ENCODE measurements at regions not wholly inside any gene's neighbourhood (a gene's known extent, or its start where the extent isn't known, plus 50 kb on each side); places are given as distances from the start of the nearest gene placed in this dataset.
"Not testable (repeated sequence)": the region's sequence is repeated elsewhere in the genome, so short reads cannot be mapped to it uniquely, and the experiment has no call there.

GRCh38 chr3:110023022-110023421, 685.7 kb upstream of the DPPA4 start:
- H3K4me1 Mint-ChIP-seq; DNase-seq; H3K36me3 Mint-ChIP-seq; ATAC-seq (ENCODE audit: low read depth in 2 of 2); H3K27me3 Mint-ChIP-seq; H3K27ac Mint-ChIP-seq; H3K4me3 Mint-ChIP-seq: not testable (repeated sequence)
- H3K9me3 Mint-ChIP-seq, result peaks cover 0 to 12% (median 6%) of the 10 kb centered on the region in 7 donors

- H3K27ac Mint-ChIP-seq, result no peak overlapping the region
- peaks cover 0 to 12% (median 5%) of the 10 kb centered on the region in 7 donors for H3K9me3 Mint-ChIP-seq
- no peaks in the 10 kb centered on the region for H3K4me1 Mint-ChIP-seq
- no peak overlapping the region for H3K4me3 Mint-ChIP-seq
- ATAC-seq (ENCODE audit: low read depth in 2 of 2), result no peak
- no peaks in the 10 kb centered on the region for H3K27me3 Mint-ChIP-seq
- no peaks in the 10 kb centered on the region for H3K36me3 Mint-ChIP-seq
- DNase-seq, result no peak
Measured at GRCh38 chr3:110026421-110026820, 689.1 kb upstream of the DPPA4 start.

- no peaks in the 10 kb centered on the region for H3K4me1 Mint-ChIP-seq
- no peak for ATAC-seq (ENCODE audit: low read depth in 2 of 2)
- peaks cover 0 to 12% (median 5%) of the 10 kb centered on the region in 7 donors for H3K9me3 Mint-ChIP-seq
- H3K4me3 Mint-ChIP-seq, result no peak overlapping the region
- DNase-seq, result no peak
- no peaks in the 10 kb centered on the region for H3K27me3 Mint-ChIP-seq
- H3K36me3 Mint-ChIP-seq, result no peaks in the 10 kb centered on the region
- no peak overlapping the region for H3K27ac Mint-ChIP-seq
Measured at GRCh38 chr3:110027446-110028080, 690.2 kb upstream of the DPPA4 start.

GRCh38 chr3:110031975-110032374, 694.6 kb upstream of the DPPA4 start:
- Mint-ChIP-seq H3K4me1 (no peaks in the 10 kb centered on the region), H3K27ac (no peak overlapping the region), H3K4me3 (no peak overlapping the region), H3K9me3 (peaks cover 0 to 5% (median 1%) of the 10 kb centered on the region in 7 donors), H3K27me3 (no peaks in the 10 kb centered on the region), H3K36me3 (no peaks in the 10 kb centered on the region)
- ATAC-seq (ENCODE audit: low read depth in 2 of 2) (no peak), DNase-seq (no peak)

- ATAC-seq (ENCODE audit: low read depth in 2 of 2) (no peak), DNase-seq (no peak)
- H3K36me3 Mint-ChIP-seq, result no peaks in the 10 kb centered on the region
- no peak overlapping the region for H3K27ac Mint-ChIP-seq
- H3K27me3 Mint-ChIP-seq, result no peaks in the 10 kb centered on the region
- H3K4me3 Mint-ChIP-seq, result no peak overlapping the region
- H3K4me1 Mint-ChIP-seq, result no peaks in the 10 kb centered on the region
- H3K9me3 Mint-ChIP-seq, result peaks cover 0 to 13% (median 0%) of the 10 kb centered on the region in 7 donors
Measured at GRCh38 chr3:110059431-110059830, 722.1 kb upstream of the DPPA4 start.

GRCh38 chr3:110062716-110063115, 725.4 kb upstream of the DPPA4 start:
- DNase-seq, result no peak
- H3K4me1 Mint-ChIP-seq, result no peaks in the 10 kb centered on the region
- no peak overlapping the region for H3K27ac Mint-ChIP-seq
- H3K27me3 Mint-ChIP-seq, result no peaks in the 10 kb centered on the region
- no peak for ATAC-seq (ENCODE audit: low read depth in 2 of 2)
- H3K9me3 Mint-ChIP-seq, result peaks cover 0 to 10% (median 0%) of the 10 kb centered on the region in 7 donors
- H3K4me3 Mint-ChIP-seq, result no peak overlapping the region
- no peaks in the 10 kb centered on the region for H3K36me3 Mint-ChIP-seq

GRCh38 chr3:110063178-110063577, 725.8 kb upstream of the DPPA4 start:
- no peaks in the 10 kb centered on the region for H3K4me1 Mint-ChIP-seq
- no peak overlapping the region for H3K27ac Mint-ChIP-seq
- DNase-seq (no peak), ATAC-seq (ENCODE audit: low read depth in 2 of 2) (no peak)
- no peak overlapping the region for H3K4me3 Mint-ChIP-seq
- no peaks in the 10 kb centered on the region for H3K36me3 Mint-ChIP-seq
- no peaks in the 10 kb centered on the region for H3K27me3 Mint-ChIP-seq
- peaks cover 0 to 7% (median 0%) of the 10 kb centered on the region in 7 donors for H3K9me3 Mint-ChIP-seq

GRCh38 chr3:110066206-110066605, 728.9 kb upstream of the DPPA4 start:
- H3K9me3 Mint-ChIP-seq, result peaks cover 0 to 3% (median under 1%) of the 10 kb centered on the region in 7 donors
- no peaks in the 10 kb centered on the region for H3K4me1 Mint-ChIP-seq

GRCh38 chr3:110067527-110067926, 730.2 kb upstream of the DPPA4 start:
- Mint-ChIP-seq H3K9me3 (peaks cover 1 to 6% (median 4%) of the 10 kb centered on the region in 7 donors), H3K4me3 (no peak overlapping the region), H3K27ac (no peak overlapping the region), H3K36me3 (no peaks in the 10 kb centered on the region), H3K27me3 (no peaks in the 10 kb centered on the region), H3K4me1 (no peaks in the 10 kb centered on the region)
- DNase-seq (no peak), ATAC-seq (ENCODE audit: low read depth in 2 of 2) (no peak)

More at GRCh38 chr3:110066206-110066605, 728.9 kb upstream of the DPPA4 start:
- Mint-ChIP-seq H3K36me3 (no peaks in the 10 kb centered on the region), H3K4me3 (no peak overlapping the region), H3K27ac (no peak overlapping the region), H3K27me3 (no peaks in the 10 kb centered on the region)
- DNase-seq (no peak), ATAC-seq (ENCODE audit: low read depth in 2 of 2) (no peak)

- H3K9me3 Mint-ChIP-seq, result peaks cover 3 to 8% (median 5%) of the 10 kb centered on the region in 7 donors
- no peaks in the 10 kb centered on the region for H3K4me1 Mint-ChIP-seq
- no peak for DNase-seq
- H3K27ac Mint-ChIP-seq, result no peak overlapping the region
- no peaks in the 10 kb centered on the region for H3K36me3 Mint-ChIP-seq
- H3K27me3 Mint-ChIP-seq, result no peaks in the 10 kb centered on the region
- no peak overlapping the region for H3K4me3 Mint-ChIP-seq
- ATAC-seq (ENCODE audit: low read depth in 2 of 2), result no peak
Measured at GRCh38 chr3:110069761-110070160, 732.4 kb upstream of the DPPA4 start.

GRCh38 chr3:110070161-110070916, 733.0 kb upstream of the DPPA4 start:
- ATAC-seq (ENCODE audit: low read depth in 2 of 2) (no peak), DNase-seq (no peak)
- H3K4me3 Mint-ChIP-seq, result no peak overlapping the region
- no peak overlapping the region for H3K27ac Mint-ChIP-seq
- peaks cover 3 to 8% (median 5%) of the 10 kb centered on the region in 7 donors for H3K9me3 Mint-ChIP-seq
- H3K36me3 Mint-ChIP-seq, result no peaks in the 10 kb centered on the region
- H3K4me1 Mint-ChIP-seq, result no peaks in the 10 kb centered on the region
- H3K27me3 Mint-ChIP-seq, result no peaks in the 10 kb centered on the region

- DNase-seq (no peak), ATAC-seq (ENCODE audit: low read depth in 2 of 2) (no peak)
- H3K4me1 Mint-ChIP-seq, result no peaks in the 10 kb centered on the region
- H3K4me3 Mint-ChIP-seq, result no peak overlapping the region
- H3K36me3 Mint-ChIP-seq, result no peaks in the 10 kb centered on the region
- H3K27me3 Mint-ChIP-seq, result no peaks in the 10 kb centered on the region
- H3K27ac Mint-ChIP-seq, result no peak overlapping the region
- peaks cover 0 to 8% (median 5%) of the 10 kb centered on the region in 7 donors for H3K9me3 Mint-ChIP-seq
Measured at GRCh38 chr3:110074095-110074494, 736.7 kb upstream of the DPPA4 start.

- H3K4me3 Mint-ChIP-seq, result no peak overlapping the region
- H3K9me3 Mint-ChIP-seq, result peaks cover 0 to 5% (median 0%) of the 10 kb centered on the region in 7 donors
- no peaks in the 10 kb centered on the region for H3K27me3 Mint-ChIP-seq
- H3K27ac Mint-ChIP-seq, result no peak overlapping the region
- H3K36me3 Mint-ChIP-seq, result no peaks in the 10 kb centered on the region
- no peaks in the 10 kb centered on the region for H3K4me1 Mint-ChIP-seq
- DNase-seq (no peak), ATAC-seq (ENCODE audit: low read depth in 2 of 2) (no peak)
Measured at GRCh38 chr3:110077093-110077492, 739.7 kb upstream of the DPPA4 start.

- H3K4me3 Mint-ChIP-seq, result no peak overlapping the region
- H3K4me1 Mint-ChIP-seq, result no peaks in the 10 kb centered on the region
- no peaks in the 10 kb centered on the region for H3K36me3 Mint-ChIP-seq
- DNase-seq, result no peak
- H3K27ac Mint-ChIP-seq, result no peak overlapping the region
- H3K27me3 Mint-ChIP-seq, result no peaks in the 10 kb centered on the region
- peaks cover 0 to 7% (median 5%) of the 10 kb centered on the region in 7 donors for H3K9me3 Mint-ChIP-seq
- no peak for ATAC-seq (ENCODE audit: low read depth in 2 of 2)
Measured at GRCh38 chr3:110093411-110093810, 756.1 kb upstream of the DPPA4 start.

Measured in naive B cell (primary cell).